Transverse colon (tissue), 4 donors: ENCODE measurements at regions not wholly inside any gene's neighbourhood (a gene's known extent, or its start where the extent isn't known, plus 50 kb on each side); places are given as distances from the start of the nearest gene placed in this dataset.

Source experiments
- CTCF ChIP-seq, 5 experiments: fragments of 200-600 bp in 3 of 5; fragments of 450-650 bp in 2 of 5; sonication (generic) in 3 of 5; IDR thresholded peaks; 1 replicate in 2 of 5; 2 replicates in 3 of 5; pipeline ENCODE4 v1.5.1; 2016 to 2017; ENCODE audit warnings: antibody characterized with exemption in 5 of 5, inconsistent platforms in 3 of 5, mild to moderate bottlenecking in 2 of 5, moderate library complexity in 1 of 5
- POLR2A ChIP-seq: fragments of 450-650 bp; IDR thresholded peaks from one replicate; pipeline ENCODE4 v1.6.1; 2016; ENCODE audit warnings: antibody characterized with exemption, mild to moderate bottlenecking, moderate library complexity
- POLR2AphosphoS5 ChIP-seq, 3 donors: sonication (generic); formaldehyde crosslinking; IDR thresholded peaks; one replicate each; pipeline ENCODE4 v1.6.1; 2016; ENCODE audit warnings: antibody characterized with exemption in 3 of 3

- no peak for TF ChIP-seq CTCF (IDR thresholded peaks at IDR 0.05)
- no peak for TF ChIP-seq POLR2A
- no peak for TF ChIP-seq POLR2AphosphoS5 (IDR thresholded peaks at IDR 0.05)
Measured at GRCh38 chr2:100193291-100193710, 50.9 kb upstream of the AFF3 start.
